HCT116 (cell line): ENCODE measurements at regions not wholly inside any gene's neighbourhood (a gene's known extent, or its start where the extent isn't known, plus 50 kb on each side); places are given as distances from the start of the nearest gene placed in this dataset.

Source experiments
- ATAC-seq: fragments of 200-7000 bp; cut with Tn5 transposase; 2 replicates; pipeline ENCODE4 v1.9.1; 2020; ENCODE audit warnings: mild to moderate bottlenecking, moderate library complexity
- BruUV-seq: library from RNA; stranded (reverse); fragments of 400-500 nt; replicated peaks from 2 replicates; lab custom pipeline; 2021; lab: Mats Ljungman, UMichigan
- CTCF ChIA-PET: fragments of 300-600 bp; sonication (Branson Sonifier 250); formaldehyde crosslinking; loops from one replicate; lab custom pipeline; 2021; ENCODE audit warnings: antibody characterized with exemption; lab: Charles Lee
- POLR2A ChIA-PET: fragments of 300-600, 350-600 bp; sonication (Branson Sonifier 250); formaldehyde crosslinking; loops from one replicate; lab custom pipeline; 2021; ENCODE audit warnings: antibody characterized with exemption; lab: Charles Lee
- RAD21 ChIA-PET, 2 experiments: fragments of 300-600 bp; sonication (Branson Sonifier 250); formaldehyde crosslinking; loops; one replicate each; lab custom pipeline; 2023; ENCODE audit warnings: low total read pairs in 2 of 2; ENCODE audit not compliant: uncharacterized antibody in 2 of 2, unreplicated experiment in 2 of 2, low non-redundant PET in 1 of 2; lab: Charles Lee
- DNase-seq: peaks from one replicate; pipeline ENCODE4 v3.0.0-alpha.2; 2010; ENCODE audit warnings: low read depth, low spot score
- H2AFZ ChIP-seq: fragments of 200-600 bp; shearing (Covaris generic), sonication (generic); 2 replicates; pipeline ENCODE4 v1.6.1; 2017; ENCODE audit warnings: low read depth, mixed run types, mixed read lengths, antibody characterized with exemption, low read length; ENCODE audit not compliant: poor library complexity, severe bottlenecking
- H3K27ac ChIP-seq: 2 replicates; pipeline ENCODE4 v1.5.1; 2012; ENCODE audit warnings: low read depth, low read length
- H3K27me3 ChIP-seq: fragments of 200-600 bp; sonication (generic); 2 replicates; pipeline ENCODE4 v1.6.1; 2016; ENCODE audit warnings: mixed run types, low read length, mixed read lengths; ENCODE audit not compliant: insufficient read depth
- H3K36me3 ChIP-seq, 2 experiments: fragments of 200-500 bp in 1 of 2; fragments of 200-600 bp in 1 of 2; sonication (Bioruptor generic) in 1 of 2; sonication (generic) in 1 of 2; 2 replicates each; pipeline versions ENCODE4 v1.5.1 to v1.6.1; 2014 to 2016; ENCODE audit warnings: low read length in 2 of 2, inconsistent platforms in 1 of 2, mixed read lengths in 1 of 2, mixed run types in 1 of 2; ENCODE audit not compliant: insufficient read depth in 2 of 2, control insufficient read depth in 1 of 2
- H3K4me1 ChIP-seq, 2 experiments: fragments of 200-600 bp in 1 of 2; sonication (generic) in 1 of 2; 2 replicates each; pipeline versions ENCODE4 v1.5.1 to v1.6.1; 2012 to 2017; ENCODE audit warnings: low read length in 2 of 2, inconsistent platforms in 1 of 2, mild to moderate bottlenecking in 1 of 2, mixed read lengths in 1 of 2, mixed run types in 1 of 2, moderate library complexity in 1 of 2; ENCODE audit not compliant: insufficient read depth in 2 of 2, control insufficient read depth in 1 of 2
- H3K4me2 ChIP-seq: fragments of 200-600 bp; sonication (generic); 2 replicates; pipeline ENCODE4 v1.6.1; 2017; ENCODE audit warnings: mixed run types, low read length, mixed read lengths
- H3K4me3 ChIP-seq, 2 experiments: fragments of 200-600 bp in 1 of 2; sonication (generic) in 1 of 2; replicated peaks in 1 of 2; 2 replicates each; pipeline ENCODE4 v1.5.1; 2011 to 2016; ENCODE audit warnings: low read length in 2 of 2, control low read depth in 1 of 2, low read depth in 1 of 2, mild to moderate bottlenecking in 1 of 2, mixed read lengths in 1 of 2, mixed run types in 1 of 2
- H3K79me2 ChIP-seq: fragments of 200-600 bp; sonication (generic); 2 replicates; pipeline ENCODE4 v1.6.1; 2017; ENCODE audit warnings: mild to moderate bottlenecking, mixed run types, low read length, moderate library complexity, mixed read lengths; ENCODE audit not compliant: insufficient read depth
- H3K9ac ChIP-seq: fragments of 200-600 bp; sonication (generic); 2 replicates; pipeline ENCODE4 v1.6.1; 2016; ENCODE audit warnings: low read length, mixed read lengths
- H3K9me2 ChIP-seq: fragments of 200-600 bp; sonication (generic), shearing (Covaris generic); 2 replicates; pipeline ENCODE4 v1.6.1; 2017; ENCODE audit warnings: mixed run types, mild to moderate bottlenecking, moderate library complexity; ENCODE audit not compliant: insufficient read depth
- H3K9me3 ChIP-seq, 2 experiments: fragments of 200-500 bp in 1 of 2; fragments of 200-600 bp in 1 of 2; sonication (Bioruptor generic) in 1 of 2; sonication (generic) in 1 of 2; 2 replicates each; pipeline ENCODE4 v1.6.1; 2014 to 2017; ENCODE audit warnings: low read length in 2 of 2, mixed read lengths in 2 of 2, inconsistent platforms in 1 of 2, low read depth in 1 of 2, mild to moderate bottlenecking in 1 of 2, mixed run types in 1 of 2, moderate library complexity in 1 of 2; ENCODE audit not compliant: control insufficient read depth in 1 of 2, insufficient read depth in 1 of 2
- H4K20me1 ChIP-seq: fragments of 200-600 bp; sonication (generic), shearing (Covaris generic); 2 replicates; pipeline ENCODE4 v1.6.1; 2017; ENCODE audit warnings: mixed run types, mild to moderate bottlenecking, moderate library complexity; ENCODE audit not compliant: insufficient read depth
- CEBPB ChIP-seq: IDR thresholded peaks from 2 replicates; pipeline ENCODE4 v1.6.1; 2012; ENCODE audit warnings: low read depth
- CTCF ChIP-seq, 3 experiments: fragments of 200-600 bp in 1 of 3; sonication (generic) in 1 of 3; IDR thresholded peaks in 2 of 3; conservative IDR thresholded peaks in 1 of 3; 2 replicates each; pipeline ENCODE4 v1.5.1; 2012 to 2017; ENCODE audit warnings: low read depth in 2 of 3, low read length in 2 of 3, antibody characterized with exemption in 1 of 3, borderline replicate concordance in 1 of 3, control low read depth in 1 of 3, mild to moderate bottlenecking in 1 of 3, mixed read lengths in 1 of 3, mixed run types in 1 of 3, moderate library complexity in 1 of 3; ENCODE audit not compliant: insufficient read depth in 1 of 3
- EGR1 ChIP-seq: IDR thresholded peaks from 2 replicates; pipeline ENCODE4 v1.6.1; 2012; ENCODE audit warnings: low read depth
- ELF1 ChIP-seq: IDR thresholded peaks from 2 replicates; pipeline ENCODE4 v1.6.1; 2012; ENCODE audit warnings: low read depth, borderline replicate concordance
- EZH2 ChIP-seq: fragments of 200-600 bp; sonication (generic); IDR thresholded peaks from 2 replicates; pipeline ENCODE4 v1.6.1; 2017; ENCODE audit warnings: antibody characterized with exemption, mixed run types
- EZH2phosphoT487 ChIP-seq: fragments of 200-600 bp; IDR thresholded peaks from 2 replicates; pipeline ENCODE4 v1.6.1; 2018; ENCODE audit warnings: antibody characterized with exemption, borderline replicate concordance
- FOSL1 ChIP-seq: IDR thresholded peaks from 2 replicates; pipeline ENCODE4 v1.6.1; 2012; ENCODE audit warnings: low read depth
- MAX ChIP-seq: IDR thresholded peaks from 2 replicates; pipeline ENCODE4 v1.6.1; 2012
- POLR2A ChIP-seq: IDR thresholded peaks from 2 replicates; pipeline ENCODE4 v1.7.0; 2011; ENCODE audit warnings: borderline replicate concordance; ENCODE audit not compliant: insufficient read depth, insufficient read length; ENCODE audit errors: extremely low read depth
- POLR2AphosphoS5 ChIP-seq: IDR thresholded peaks from 2 replicates; pipeline ENCODE4 v1.6.1; 2011; ENCODE audit warnings: mild to moderate bottlenecking, low read depth, low read length, moderate library complexity
- SP1 ChIP-seq: IDR thresholded peaks from 2 replicates; pipeline ENCODE4 v1.6.1; 2012; ENCODE audit warnings: low read depth
- SRF ChIP-seq: IDR thresholded peaks from 2 replicates; pipeline ENCODE4 v1.6.1; 2012; ENCODE audit warnings: low read depth
- TCF7L2 ChIP-seq: IDR thresholded peaks from 2 replicates; pipeline ENCODE4 v1.7.0; 2011; ENCODE audit warnings: borderline replicate concordance, inconsistent platforms; ENCODE audit not compliant: insufficient read depth, insufficient read length; ENCODE audit errors: extremely low read depth
- YY1 ChIP-seq: IDR thresholded peaks from 2 replicates; pipeline ENCODE4 v1.6.1; 2011; ENCODE audit warnings: low read length, low read depth, moderate library complexity, mild to moderate bottlenecking; ENCODE audit not compliant: insufficient replicate concordance; ENCODE audit errors: extremely low read depth
- ZBTB33 ChIP-seq: IDR thresholded peaks from 2 replicates; pipeline ENCODE4 v1.6.1; 2011; ENCODE audit warnings: mild to moderate bottlenecking, low read length, moderate library complexity; ENCODE audit not compliant: insufficient replicate concordance; ENCODE audit errors: extremely low read depth
- ZFX ChIP-seq: fragments of 450-650 bp; IDR thresholded peaks from 2 replicates; pipeline ENCODE4 v1.6.1; 2017
- intact Hi-C: fragments of 100-400 bp; cut with micrococcal nuclease; formaldehyde crosslinking; loops from 2 replicates; pipeline ENCODE4 v1.10.0; 2022

- DNase-seq (no peak), ATAC-seq (no peak)
- no peak overlapping the region for H3K9ac ChIP-seq
- H3K27ac ChIP-seq: no peak overlapping the region
- no peaks in the 10 kb centered on the region for H4K20me1 ChIP-seq
- TF ChIP-seq SRF (no peak), CEBPB (no peak), POLR2A (no peak), FOSL1 (no peak), ELF1 (no peak), ZBTB33 (no peak), ZFX (no peak), MAX (no peak), EZH2 (no peak), EZH2phosphoT487 (no peak), EGR1 (no peak), POLR2AphosphoS5 (no peak), SP1 (no peak), CTCF (IDR thresholded peaks at IDR 0.05 in 2 of 3, conservative IDR thresholded peaks at IDR 0.05 in 1 of 3; ENCODE audit: borderline replicate concordance in 1 of 3, insufficient read depth in 1 of 3, low read depth in 2 of 3, low read length in 2 of 3) (no peak), YY1 (no peak), TCF7L2 (no peak)
- RAD21 ChIA-PET: no interaction called here
- no peak overlapping the region for H3K4me2 ChIP-seq
- H3K36me3 ChIP-seq: no peaks in the 10 kb centered on the region
- CTCF ChIA-PET: no interaction called here
- H3K4me1 ChIP-seq: peaks cover 11 to 25% of the 10 kb centered on the region in 2 experiments; a peak in 3 of 4 replicates
- no peak overlapping the region for H2AFZ ChIP-seq
- POLR2A ChIA-PET: no interaction called here
- no peaks in the 10 kb centered on the region for H3K27me3 ChIP-seq
- no peaks in the 10 kb centered on the region for H3K9me2 ChIP-seq
- no peaks in the 10 kb centered on the region for H3K79me2 ChIP-seq
- intact Hi-C loops: no loop called here
- no peak overlapping the region for H3K4me3 ChIP-seq
- no peaks in the 10 kb centered on the region for H3K9me3 ChIP-seq
- BruUV-seq: no TSS peak
Observed at GRCh38 chr20:53880108-53880641, 190.2 kb downstream of the BCAS1 start.
